Gastroesophageal sphincter (tissue), 3 donors: ENCODE measurements at regions not wholly inside any gene's neighbourhood (a gene's known extent, or its start where the extent isn't known, plus 50 kb on each side); places are given as distances from the start of the nearest gene placed in this dataset.

Experiments used
- CTCF ChIP-seq, 4 experiments: fragments of 200-600 bp in 2 of 4; fragments of 450-650 bp in 2 of 4; sonication (generic) in 1 of 4; IDR thresholded peaks; one replicate each; pipeline ENCODE4 v1.5.1; 2017 to 2019; ENCODE audit warnings: antibody characterized with exemption in 4 of 4, mild to moderate bottlenecking in 2 of 4, moderate library complexity in 2 of 4
- EP300 ChIP-seq: sonication (generic); formaldehyde crosslinking; IDR thresholded peaks from one replicate; pipeline ENCODE4 v1.6.1; 2017; ENCODE audit warnings: antibody characterized with exemption, mild to moderate bottlenecking
- POLR2A ChIP-seq, 2 donors: fragments of 450-650 bp; IDR thresholded peaks; one replicate each; pipeline ENCODE4 v1.6.1; 2017; ENCODE audit warnings: antibody characterized with exemption in 2 of 2, mild to moderate bottlenecking in 2 of 2, moderate library complexity in 1 of 2
- POLR2AphosphoS5 ChIP-seq: sonication (generic); formaldehyde crosslinking; IDR thresholded peaks from one replicate; pipeline ENCODE4 v1.6.1; 2017; ENCODE audit warnings: antibody characterized with exemption

DNA sequence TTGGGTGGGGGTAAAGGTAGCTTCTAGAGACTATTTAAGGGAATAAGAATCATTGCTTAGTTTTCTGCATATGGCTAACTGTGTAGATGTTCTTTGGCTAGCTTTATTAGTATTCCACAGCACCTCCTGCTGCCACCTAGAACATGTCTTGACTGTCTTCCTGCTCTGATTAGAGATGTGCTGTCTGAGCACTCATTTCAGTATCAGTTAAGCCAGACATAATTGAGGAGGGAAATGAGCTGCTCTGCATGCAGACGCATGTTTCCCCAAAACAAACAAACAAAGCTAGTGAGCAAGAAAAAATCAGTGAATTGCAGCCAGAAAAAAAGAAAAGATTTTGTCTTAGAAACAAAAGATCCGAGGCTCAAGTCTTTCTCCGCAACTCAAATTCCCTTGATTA is 402.2 kb downstream of the AASDHPPT start:
- TF ChIP-seq CTCF (IDR thresholded peaks at IDR 0.05): no peak
- no peak for TF ChIP-seq POLR2AphosphoS5
- TF ChIP-seq EP300: no peak
- no peak for TF ChIP-seq POLR2A (IDR thresholded peaks at IDR 0.05)
